Liver (tissue), 3 donors: ENCODE measurements at regions not wholly inside any gene's neighbourhood (a gene's known extent, or its start where the extent isn't known, plus 50 kb on each side); places are given as distances from the start of the nearest gene placed in this dataset.

ENCODE experiments used
- ATF3 ChIP-seq: IDR thresholded peaks from 2 replicates; pipeline ENCODE4 v1.6.1; 2016; ENCODE audit warnings: antibody characterized with exemption
- CTCF ChIP-seq: fragments of 150-350 bp; IDR thresholded peaks from 2 replicates; pipeline ENCODE4 v1.5.1; 2017; ENCODE audit warnings: improper control_type of control experiment, low read depth, low read length; ENCODE audit not compliant: missing input control
- HNF4G ChIP-seq: IDR thresholded peaks from 2 replicates; pipeline ENCODE4 v1.6.1; 2016; ENCODE audit warnings: antibody characterized with exemption
- JUND ChIP-seq, 2 donors: IDR thresholded peaks; 2 replicates each; pipeline ENCODE4 v1.6.1; 2016; ENCODE audit warnings: antibody characterized with exemption in 2 of 2
- RAD21 ChIP-seq, 2 donors: IDR thresholded peaks; 2 replicates each; pipeline ENCODE4 v1.6.1; 2016; ENCODE audit warnings: antibody characterized with exemption in 2 of 2, mild to moderate bottlenecking in 2 of 2
- REST ChIP-seq: IDR thresholded peaks from 2 replicates; pipeline ENCODE4 v1.6.1; 2016; ENCODE audit warnings: antibody characterized with exemption, mild to moderate bottlenecking
- RXRA ChIP-seq, 2 donors: IDR thresholded peaks; 2 replicates each; pipeline ENCODE4 v1.6.1; 2017 to 2018; ENCODE audit warnings: antibody characterized with exemption in 2 of 2, mild to moderate bottlenecking in 1 of 2
- SP1 ChIP-seq: IDR thresholded peaks from 2 replicates; pipeline ENCODE4 v1.6.1; 2018; ENCODE audit warnings: antibody characterized with exemption, mild to moderate bottlenecking
- TAF1 ChIP-seq: conservative IDR thresholded peaks from 2 replicates; pipeline ENCODE4 v1.6.1; 2016; ENCODE audit warnings: antibody characterized with exemption, mild to moderate bottlenecking
- YY1 ChIP-seq: IDR thresholded peaks from 2 replicates; pipeline ENCODE4 v1.6.1; 2016; ENCODE audit warnings: antibody characterized with exemption, mild to moderate bottlenecking
- TF ChIP-seq, protein P1 (sequence below): IDR thresholded peaks from 2 replicates; pipeline ENCODE4 v1.6.1; 2016; ENCODE audit warnings: antibody characterized with exemption
- donor health status: healthy.
- donor health status: healthy.

DNA sequence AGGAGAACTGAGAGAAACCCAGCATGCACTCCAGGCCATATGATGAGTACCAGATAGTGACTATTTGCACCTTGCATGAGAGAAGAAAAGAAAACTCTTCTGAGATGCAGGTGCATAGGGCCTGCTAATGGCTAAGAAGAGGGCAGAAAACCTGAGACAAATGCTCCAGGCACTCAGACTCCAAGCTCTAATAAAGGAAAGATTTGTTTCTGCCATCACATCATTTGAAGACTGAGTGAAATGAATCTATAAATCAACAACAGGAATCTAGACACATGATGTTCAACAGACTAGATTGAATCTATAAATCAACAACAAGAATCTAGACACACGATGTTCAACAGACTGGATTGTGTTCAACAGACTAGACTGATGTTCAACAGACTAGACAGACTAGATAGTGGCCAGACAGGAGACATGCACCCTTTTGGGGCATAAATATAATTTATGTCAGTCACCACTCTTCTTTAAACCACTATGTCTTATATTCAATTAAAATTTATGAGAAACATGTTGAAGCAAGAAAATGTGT, 482.7 kb upstream of the UBE2E3 start:
- no peak for TF ChIP-seq HNF4G
- no peak for TF ChIP-seq CTCF
- no peak for TF ChIP-seq YY1
- TF ChIP-seq TAF1 = no peak
- no peak for TF ChIP-seq JUND (IDR thresholded peaks at IDR 0.05)
- TF ChIP-seq RAD21 (IDR thresholded peaks at IDR 0.05) = no peak
- TF ChIP-seq RXRA (IDR thresholded peaks at IDR 0.05) = no peak
- no peak for TF ChIP-seq SP1
- TF ChIP-seq, protein P1, sequence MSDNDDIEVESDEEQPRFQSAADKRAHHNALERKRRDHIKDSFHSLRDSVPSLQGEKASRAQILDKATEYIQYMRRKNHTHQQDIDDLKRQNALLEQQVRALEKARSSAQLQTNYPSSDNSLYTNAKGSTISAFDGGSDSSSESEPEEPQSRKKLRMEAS = no peak
- TF ChIP-seq REST = no peak
- TF ChIP-seq ATF3 = no peak
